Breast epithelium (tissue), 4 donors: ENCODE measurements at regions not wholly inside any gene's neighbourhood (a gene's known extent, or its start where the extent isn't known, plus 50 kb on each side); places are given as distances from the start of the nearest gene placed in this dataset.
A peak's percentile ranks its signal among the peaks of the same experiment; 100 is the strongest.
"Not testable (repeated sequence)": the region's sequence is repeated elsewhere in the genome, so short reads cannot be mapped to it uniquely, and the experiment has no call there.

Source experiments
- DNase-seq, 2 donors: peaks; one replicate each; pipeline ENCODE4 v3.0.0-alpha.2; 2019; ENCODE audit warnings: low spot score in 2 of 2
- H3K27ac ChIP-seq, 2 donors: fragments of 200-600 bp; sonication (generic) in 1 of 2; one replicate each; pipeline ENCODE4 v1.5.1; 2016 to 2019; ENCODE audit warnings: mild to moderate bottlenecking in 1 of 2
- H3K27me3 ChIP-seq, 2 donors: fragments of 200-600 bp; sonication (generic) in 1 of 2; one replicate each; pipeline versions ENCODE4 v1.5.1 to v1.6.0; 2017 to 2019; ENCODE audit warnings: control low read depth in 1 of 2, mild to moderate bottlenecking in 1 of 2
- H3K36me3 ChIP-seq: fragments of 200-600 bp; one replicate; pipeline ENCODE4 v1.5.1; 2019
- H3K4me1 ChIP-seq, 2 donors: fragments of 200-600 bp; sonication (generic); one replicate each; pipeline ENCODE4 v1.5.1; 2016 to 2019; ENCODE audit warnings: control low read depth in 1 of 2
- H3K4me3 ChIP-seq, 3 donors: fragments of 200-600 bp; sonication (generic); 1 replicate in 2 of 3; 2 replicates in 1 of 3; pipeline ENCODE4 v1.5.1; 2016 to 2019; ENCODE audit warnings: mild to moderate bottlenecking in 3 of 3, moderate library complexity in 2 of 3
- H3K9me3 ChIP-seq, 2 donors: fragments of 200-600 bp; sonication (generic) in 1 of 2; one replicate each; pipeline ENCODE4 v1.5.1; 2016 to 2019; ENCODE audit warnings: control low read depth in 1 of 2
- CTCF ChIP-seq, 3 donors: fragments of 450-650 bp; IDR thresholded peaks; one replicate each; pipeline ENCODE4 v1.5.1; 2016 to 2017; ENCODE audit warnings: antibody characterized with exemption in 3 of 3, mild to moderate bottlenecking in 3 of 3, moderate library complexity in 3 of 3
- POLR2A ChIP-seq: fragments of 450-650 bp; IDR thresholded peaks from one replicate; pipeline ENCODE4 v1.6.1; 2016; ENCODE audit warnings: antibody characterized with exemption, mild to moderate bottlenecking, moderate library complexity
- POLR2AphosphoS5 ChIP-seq, 3 donors: sonication (generic); formaldehyde crosslinking; IDR thresholded peaks; one replicate each; pipeline ENCODE4 v1.6.1; 2017; ENCODE audit warnings: antibody characterized with exemption in 3 of 3
- intact Hi-C: fragments of 100-400 bp; cut with DNase I; formaldehyde crosslinking; loops from one replicate; pipeline ENCODE4 v1.15.1; 2023; ENCODE audit warnings: low total_unique reads

GRCh38 chr6:27668442-27669294, 195.8 kb upstream of the ZNF184 start:
- TF ChIP-seq POLR2A (no peak), POLR2AphosphoS5 (IDR thresholded peaks at IDR 0.05) (no peak), CTCF (IDR thresholded peaks at IDR 0.05) (no peak)
- no peak for DNase-seq
- peak overlapping the region in 2 of 3 donors; percentile 8 to 41 for H3K4me3 ChIP-seq
- no peaks in the 10 kb centered on the region for H3K4me1 ChIP-seq
- no peak overlapping the region for H3K27ac ChIP-seq
- H3K36me3 ChIP-seq: no peaks in the 10 kb centered on the region
- H3K9me3 ChIP-seq: no peaks in the 10 kb centered on the region
- peaks cover 0 to 83% of the 10 kb centered on the region in 2 donors for H3K27me3 ChIP-seq
- intact Hi-C loops: no loop called here

GRCh38 chr6:27667657-27668441, 194.9 kb upstream of the ZNF184 start:
- H3K36me3 ChIP-seq: no peaks in the 10 kb centered on the region
- no peaks in the 10 kb centered on the region for H3K4me1 ChIP-seq
- H3K9me3 ChIP-seq: no peaks in the 10 kb centered on the region
- intact Hi-C loops: no loop called here
- H3K27ac ChIP-seq: no peak overlapping the region
- peak overlapping the region in 1 of 3 donors; percentile 41 for H3K4me3 ChIP-seq
- H3K27me3 ChIP-seq: peaks cover 0 to 76% of the 10 kb centered on the region in 2 donors
- no peak for TF ChIP-seq POLR2AphosphoS5 (IDR thresholded peaks at IDR 0.05)
- TF ChIP-seq POLR2A: no peak
- TF ChIP-seq CTCF (IDR thresholded peaks at IDR 0.05): no peak
- no peak for DNase-seq

GRCh38 chr6:27667016-27667656, 194.2 kb upstream of the ZNF184 start:
- no peaks in the 10 kb centered on the region for H3K36me3 ChIP-seq
- H3K27me3 ChIP-seq: peaks cover 0 to 69% of the 10 kb centered on the region in 2 donors
- TF ChIP-seq POLR2A (no peak), CTCF (IDR thresholded peaks at IDR 0.05) (no peak), POLR2AphosphoS5 (IDR thresholded peaks at IDR 0.05) (no peak)
- no peak overlapping the region for H3K27ac ChIP-seq
- H3K4me3 ChIP-seq: no peak overlapping the region
- no peaks in the 10 kb centered on the region for H3K9me3 ChIP-seq
- intact Hi-C loops: no loop called here
- H3K4me1 ChIP-seq: no peaks in the 10 kb centered on the region
- no peak for DNase-seq

- no peak overlapping the region for H3K4me3 ChIP-seq
- H3K4me1 ChIP-seq: no peaks in the 10 kb centered on the region
- DNase-seq: no peak
- peaks cover 0 to 4% of the 10 kb centered on the region in 2 donors for H3K9me3 ChIP-seq
- intact Hi-C loops: no loop called here
- no peaks in the 10 kb centered on the region for H3K36me3 ChIP-seq
- no peak overlapping the region for H3K27ac ChIP-seq
- peaks cover 0 to 25% of the 10 kb centered on the region in 2 donors for H3K27me3 ChIP-seq
- TF ChIP-seq POLR2AphosphoS5 (IDR thresholded peaks at IDR 0.05) (no peak), POLR2A (no peak), CTCF (IDR thresholded peaks at IDR 0.05) (no peak)
Observed at GRCh38 chr6:27662769-27663168, 189.9 kb upstream of the ZNF184 start.

GRCh38 chr6:27662212-27662611, 189.3 kb upstream of the ZNF184 start:
- DNase-seq, H3K9me3 ChIP-seq, H3K36me3 ChIP-seq, H3K4me3 ChIP-seq, H3K27ac ChIP-seq, intact Hi-C loops, H3K4me1 ChIP-seq: not testable (repeated sequence)
- H3K27me3 ChIP-seq: peaks cover 0 to 20% of the 10 kb centered on the region in 2 donors

GRCh38 chr6:27653143-27653825, 180.4 kb upstream of the ZNF184 start:
- H3K27ac ChIP-seq, DNase-seq, intact Hi-C loops, H3K36me3 ChIP-seq, H3K4me3 ChIP-seq, H3K4me1 ChIP-seq: not testable (repeated sequence)
- H3K9me3 ChIP-seq: peaks cover 5 to 13% of the 10 kb centered on the region in 2 donors
- H3K27me3 ChIP-seq: peaks cover 0 to 37% of the 10 kb centered on the region in 2 donors
